ENCODE measurements at regions not wholly inside any gene's neighbourhood (a gene's known extent, or its start where the extent isn't known, plus 50 kb on each side); places are given as distances from the start of the nearest gene placed in this dataset.

DNA sequence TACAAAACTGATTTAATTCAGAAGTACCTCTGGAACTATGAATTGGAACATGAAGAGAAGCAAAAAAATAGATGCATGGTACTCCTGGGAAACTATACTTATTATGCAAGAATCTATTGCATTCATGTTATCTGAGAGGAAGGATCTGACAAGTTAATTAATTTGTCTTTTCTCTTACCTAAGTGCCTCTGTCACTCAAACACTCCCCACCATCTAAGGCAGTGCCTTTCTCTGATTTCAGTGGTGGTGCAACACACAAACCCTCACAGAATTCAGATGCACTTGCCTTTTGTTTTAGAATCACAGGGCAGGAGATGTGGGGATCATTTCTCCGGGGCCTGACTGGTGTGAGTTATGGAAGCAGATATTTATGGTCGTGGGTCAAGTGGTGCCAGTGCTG lies 52.5 kb upstream of the C9orf72 start:
- no peaks in the 10 kb centered on the region for H3K9me3 ChIP-seq
- DNase-seq (no peak), ATAC-seq (no peak)
- TF ChIP-seq, protein P1, sequence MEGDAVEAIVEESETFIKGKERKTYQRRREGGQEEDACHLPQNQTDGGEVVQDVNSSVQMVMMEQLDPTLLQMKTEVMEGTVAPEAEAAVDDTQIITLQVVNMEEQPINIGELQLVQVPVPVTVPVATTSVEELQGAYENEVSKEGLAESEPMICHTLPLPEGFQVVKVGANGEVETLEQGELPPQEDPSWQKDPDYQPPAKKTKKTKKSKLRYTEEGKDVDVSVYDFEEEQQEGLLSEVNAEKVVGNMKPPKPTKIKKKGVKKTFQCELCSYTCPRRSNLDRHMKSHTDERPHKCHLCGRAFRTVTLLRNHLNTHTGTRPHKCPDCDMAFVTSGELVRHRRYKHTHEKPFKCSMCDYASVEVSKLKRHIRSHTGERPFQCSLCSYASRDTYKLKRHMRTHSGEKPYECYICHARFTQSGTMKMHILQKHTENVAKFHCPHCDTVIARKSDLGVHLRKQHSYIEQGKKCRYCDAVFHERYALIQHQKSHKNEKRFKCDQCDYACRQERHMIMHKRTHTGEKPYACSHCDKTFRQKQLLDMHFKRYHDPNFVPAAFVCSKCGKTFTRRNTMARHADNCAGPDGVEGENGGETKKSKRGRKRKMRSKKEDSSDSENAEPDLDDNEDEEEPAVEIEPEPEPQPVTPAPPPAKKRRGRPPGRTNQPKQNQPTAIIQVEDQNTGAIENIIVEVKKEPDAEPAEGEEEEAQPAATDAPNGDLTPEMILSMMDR (IDR thresholded peaks at IDR 0.05): no peak
- intact Hi-C loops (cut with DNase I): no loop called here
- H3K4me3 ChIP-seq: no peak overlapping the region
- no peaks in the 10 kb centered on the region for H3K4me1 ChIP-seq
- no peaks in the 10 kb centered on the region for H3K36me3 ChIP-seq
- H3K27me3 ChIP-seq: no peaks in the 10 kb centered on the region
- no peak overlapping the region for H3K27ac ChIP-seq

DNA sequence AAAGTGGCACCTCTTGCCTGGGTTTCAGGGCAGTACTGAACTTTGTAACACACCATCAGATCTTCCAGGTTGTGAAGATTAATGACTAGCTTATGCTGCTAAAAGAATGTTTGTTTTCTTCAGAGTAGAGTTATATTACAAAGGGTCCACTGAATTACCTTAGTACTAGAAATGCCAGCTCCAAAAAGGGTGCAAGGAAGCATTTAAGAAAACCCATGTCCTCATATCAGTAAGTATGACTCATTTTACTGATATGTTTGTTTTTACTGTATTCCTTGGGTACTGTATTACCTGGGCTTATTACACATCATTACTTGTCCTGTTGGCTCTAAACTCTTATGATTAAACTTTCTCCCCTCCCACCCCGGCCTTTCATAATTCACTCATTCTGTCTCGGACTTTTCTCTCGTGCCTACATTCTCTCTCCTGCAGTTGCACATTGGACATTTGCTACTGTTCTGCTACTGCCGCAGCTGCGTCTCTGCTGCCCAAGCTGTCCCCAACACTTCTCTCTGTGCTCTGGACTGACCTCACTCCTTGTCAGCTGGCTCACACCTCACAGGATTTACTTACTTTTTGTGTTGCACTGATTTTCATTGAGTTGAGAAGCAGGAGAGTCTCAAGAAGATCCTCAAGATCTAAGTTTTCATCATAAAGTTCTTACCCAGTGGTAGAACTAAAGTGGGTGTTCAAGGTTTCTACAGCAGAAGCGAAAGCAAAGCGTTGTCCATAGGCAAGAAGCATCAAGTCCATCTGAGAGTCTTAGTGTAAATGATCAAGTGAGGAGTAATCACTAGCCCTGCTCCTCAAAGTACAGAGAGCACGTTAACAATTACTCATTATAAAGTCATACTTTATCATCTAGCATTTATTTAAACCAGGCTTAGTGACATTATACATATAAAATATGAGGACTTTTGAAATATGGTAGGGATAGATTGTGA lies 53.2 kb upstream of the C9orf72 start:
- ATAC-seq (no peak), DNase-seq (no peak)
- H3K4me1 ChIP-seq: no peaks in the 10 kb centered on the region
- no peaks in the 10 kb centered on the region for H3K27me3 ChIP-seq
- H3K27ac ChIP-seq: no peak overlapping the region
- no peaks in the 10 kb centered on the region for H3K9me3 ChIP-seq
- intact Hi-C loops (cut with DNase I): no loop called here
- TF ChIP-seq, protein P1 (IDR thresholded peaks at IDR 0.05): no peak
- no peaks in the 10 kb centered on the region for H3K36me3 ChIP-seq
- H3K4me3 ChIP-seq: no peak overlapping the region

DNA sequence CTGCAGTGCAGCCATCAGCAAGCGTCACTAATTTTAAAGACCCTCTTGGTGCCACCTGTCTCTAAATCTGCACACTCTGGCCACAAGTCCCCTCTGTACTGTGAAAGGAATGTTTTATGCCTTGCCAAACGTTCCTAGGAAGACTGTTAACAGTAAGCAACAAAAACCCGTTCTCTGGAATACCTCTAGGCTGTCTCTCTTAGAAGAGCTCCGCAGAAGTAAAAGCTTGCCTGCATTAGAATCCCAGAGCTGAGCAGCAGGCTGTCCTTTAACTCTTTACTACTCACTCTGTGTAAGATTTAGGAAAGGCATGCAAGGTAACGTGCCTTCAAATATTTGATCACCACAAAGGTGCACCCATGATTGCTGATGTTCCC lies 53.9 kb upstream of the C9orf72 start:
- ATAC-seq (no peak), DNase-seq (no peak)
- H3K9me3 ChIP-seq: no peaks in the 10 kb centered on the region
- H3K27me3 ChIP-seq: no peaks in the 10 kb centered on the region
- H3K36me3 ChIP-seq: no peaks in the 10 kb centered on the region
- intact Hi-C loops (cut with DNase I): no loop called here
- H3K4me1 ChIP-seq: no peaks in the 10 kb centered on the region
- no peak overlapping the region for H3K4me3 ChIP-seq
- TF ChIP-seq, protein P1 (IDR thresholded peaks at IDR 0.05): no peak
- H3K27ac ChIP-seq: no peak overlapping the region

DNA sequence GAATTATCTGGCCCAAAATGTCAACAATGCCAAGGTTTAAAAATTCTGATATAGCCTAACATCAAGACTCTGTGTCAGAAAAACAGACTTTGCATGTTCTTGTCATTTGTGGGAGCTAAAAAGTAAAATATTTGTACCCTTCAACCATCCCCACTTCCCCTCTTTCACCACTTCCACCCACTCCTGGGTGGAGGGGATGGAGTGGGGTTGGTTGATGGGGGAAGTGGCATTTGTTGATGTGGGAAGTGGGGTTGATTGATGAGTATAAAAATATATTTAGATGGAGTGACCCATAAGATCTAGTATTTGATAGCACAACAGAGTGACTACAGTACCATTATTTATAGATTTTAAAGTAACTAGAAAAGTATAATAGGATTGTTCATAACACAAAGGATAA lies 55.0 kb upstream of the C9orf72 start:
- intact Hi-C loops (cut with DNase I): no loop called here
- Histone ChIP-seq H3K9me3 (no peaks in the 10 kb centered on the region), H3K4me1 (no peaks in the 10 kb centered on the region), H3K36me3 (no peaks in the 10 kb centered on the region), H3K4me3 (no peak overlapping the region), H3K27ac (no peak overlapping the region), H3K27me3 (no peaks in the 10 kb centered on the region)
- TF ChIP-seq, protein P1 (IDR thresholded peaks at IDR 0.05): no peak
- no peak for DNase-seq
- ATAC-seq: peak; percentile 64

DNA sequence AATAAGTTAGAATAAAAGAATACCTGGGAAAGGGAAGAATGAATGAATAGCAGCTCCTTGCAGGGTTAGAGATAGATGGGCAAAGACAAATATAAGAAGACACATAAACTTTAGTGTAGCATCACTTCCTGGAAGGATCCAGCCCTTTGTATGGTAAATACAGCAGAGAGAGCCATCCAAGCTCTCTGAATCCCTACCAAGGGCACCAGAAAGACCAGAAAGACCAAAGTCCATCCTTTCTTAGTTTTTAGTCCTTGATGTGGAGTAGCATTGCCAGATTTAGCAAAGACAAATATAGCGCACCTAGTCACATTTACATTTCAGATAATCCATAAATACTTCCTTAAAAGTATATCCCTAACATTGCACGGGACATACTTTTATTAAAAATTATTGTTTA lies 56.1 kb upstream of the C9orf72 start:
- DNase-seq: no peak
- TF ChIP-seq, protein P1 (IDR thresholded peaks at IDR 0.05): no peak
- no peaks in the 10 kb centered on the region for H3K36me3 ChIP-seq

More for the DNA sequence above, 56.1 kb upstream of the C9orf72 start:
- no peaks in the 10 kb centered on the region for H3K9me3 ChIP-seq
- H3K4me1 ChIP-seq: no peaks in the 10 kb centered on the region
- ATAC-seq: no peak
- intact Hi-C loops (cut with DNase I): no loop called here
- no peak overlapping the region for H3K27ac ChIP-seq
- H3K4me3 ChIP-seq: no peak overlapping the region
- no peaks in the 10 kb centered on the region for H3K27me3 ChIP-seq
